RWPE2 (cell line): ENCODE measurements at regions not wholly inside any gene's neighbourhood (a gene's known extent, or its start where the extent isn't known, plus 50 kb on each side); places are given as distances from the start of the nearest gene placed in this dataset.

Source experiments
- ATAC-seq: fragments of 200-7000 bp; cut with Tn5 transposase; 3 replicates; pipeline ENCODE4 v1.9.1; 2021; ENCODE audit warnings: low read depth
- DNase-seq: peaks from one replicate; pipeline ENCODE4 v3.0.0-alpha.2; 2020; ENCODE audit warnings: low spot score
- H3K27ac ChIP-seq: fragments of 450-650 bp; 2 replicates; pipeline ENCODE4 v1.5.1; 2017; ENCODE audit warnings: mild to moderate bottlenecking; ENCODE audit not compliant: poor library complexity, severe bottlenecking
- H3K27me3 ChIP-seq: fragments of 250-450 bp; sonication (Bioruptor Pico); 2 replicates; pipeline ENCODE4 v1.5.1; 2021; ENCODE audit warnings: mild to moderate bottlenecking, moderate library complexity; ENCODE audit not compliant: insufficient read depth, poor library complexity, severe bottlenecking
- H3K36me3 ChIP-seq: fragments of 250-450 bp; sonication (Bioruptor Pico); 2 replicates; pipeline ENCODE4 v1.5.1; 2020; ENCODE audit warnings: low read depth, mild to moderate bottlenecking, moderate library complexity
- H3K4me1 ChIP-seq: fragments of 250-450 bp; sonication (Bioruptor Pico); 2 replicates; pipeline ENCODE4 v1.5.1; 2021; ENCODE audit warnings: mild to moderate bottlenecking, moderate library complexity; ENCODE audit not compliant: insufficient read depth, poor library complexity, severe bottlenecking
- H3K4me3 ChIP-seq: fragments of 250-450 bp; sonication (Bioruptor Pico); 2 replicates; pipeline ENCODE4 v1.5.1; 2021; ENCODE audit warnings: mild to moderate bottlenecking, moderate library complexity; ENCODE audit not compliant: severe bottlenecking
- H3K9me3 ChIP-seq: fragments of 250-450 bp; sonication (Bioruptor Pico); 2 replicates; pipeline ENCODE4 v1.5.1; 2021; ENCODE audit warnings: mild to moderate bottlenecking, moderate library complexity; ENCODE audit not compliant: severe bottlenecking
- CTCF ChIP-seq: fragments of 450-650 bp; IDR thresholded peaks from one replicate; pipeline ENCODE4 v1.5.1; 2017; ENCODE audit warnings: mild to moderate bottlenecking, moderate library complexity; ENCODE audit not compliant: poor library complexity, severe bottlenecking

GRCh38 chr7:68537774-68538071 is 1060.6 kb upstream of the AUTS2 start:
- Histone ChIP-seq H3K36me3 (no peaks in the 10 kb centered on the region), H3K9me3 (peaks cover 5% of the 10 kb centered on the region), H3K27me3 (no peaks in the 10 kb centered on the region), H3K4me3 (no peak overlapping the region), H3K27ac (no peak overlapping the region), H3K4me1 (no peaks in the 10 kb centered on the region)
- ATAC-seq: no peak
- DNase-seq: no peak
- TF ChIP-seq CTCF: no peak

- no peaks in the 10 kb centered on the region for H3K4me1 ChIP-seq
- no peak for TF ChIP-seq CTCF
These were observed 1055.4 kb upstream of the AUTS2 start for GRCh38 chr7:68542831-68543230.

GRCh38 chr7:68544851-68545250 is 1053.4 kb upstream of the AUTS2 start:
- Histone ChIP-seq H3K27me3 (no peaks in the 10 kb centered on the region), H3K9me3 (no peaks in the 10 kb centered on the region), H3K4me1 (no peaks in the 10 kb centered on the region), H3K4me3 (no peak overlapping the region), H3K27ac (no peak overlapping the region), H3K36me3 (no peaks in the 10 kb centered on the region)
- TF ChIP-seq CTCF: no peak
- DNase-seq (no peak), ATAC-seq (no peak)

More at GRCh38 chr7:68542831-68543230, 1055.4 kb upstream of the AUTS2 start:
- Histone ChIP-seq H3K27ac (no peak overlapping the region), H3K4me3 (no peak overlapping the region), H3K27me3 (no peaks in the 10 kb centered on the region), H3K36me3 (no peaks in the 10 kb centered on the region), H3K9me3 (no peaks in the 10 kb centered on the region)
- no peak for DNase-seq
- ATAC-seq: no peak

GRCh38 chr7:68547181-68547580 is 1051.1 kb upstream of the AUTS2 start:
- Histone ChIP-seq H3K4me1 (no peaks in the 10 kb centered on the region), H3K27ac (no peak overlapping the region), H3K27me3 (no peaks in the 10 kb centered on the region), H3K36me3 (no peaks in the 10 kb centered on the region), H3K9me3 (no peaks in the 10 kb centered on the region), H3K4me3 (no peak overlapping the region)
- DNase-seq (no peak), ATAC-seq (no peak)
- TF ChIP-seq CTCF: no peak

GRCh38 chr7:68547799-68548198 is 1050.5 kb upstream of the AUTS2 start:
- TF ChIP-seq CTCF: no peak
- no peak overlapping the region for H3K27ac ChIP-seq
- no peak overlapping the region for H3K4me3 ChIP-seq
- no peaks in the 10 kb centered on the region for H3K36me3 ChIP-seq
- no peaks in the 10 kb centered on the region for H3K27me3 ChIP-seq
- H3K4me1 ChIP-seq: no peaks in the 10 kb centered on the region
- ATAC-seq (no peak), DNase-seq (no peak)
- H3K9me3 ChIP-seq: no peaks in the 10 kb centered on the region
